PC-9 (cell line): ENCODE measurements at regions not wholly inside any gene's neighbourhood (a gene's known extent, or its start where the extent isn't known, plus 50 kb on each side); places are given as distances from the start of the nearest gene placed in this dataset.

Source experiments
- CTCF ChIP-seq: fragments of 200-600 bp; sonication (generic); conservative IDR thresholded peaks from 2 replicates; pipeline ENCODE4 v1.6.1; 2017; ENCODE audit warnings: mixed run types, antibody characterized with exemption, mild to moderate bottlenecking, moderate library complexity
- EZH2 ChIP-seq: fragments of 200-600 bp; sonication (generic); IDR thresholded peaks from 2 replicates; pipeline ENCODE4 v1.8.0; 2017; ENCODE audit warnings: antibody characterized with exemption, low read depth

- TF ChIP-seq CTCF (no peak), EZH2 (no peak)
Measured at GRCh38 chr7:47678641-47679380, 96.9 kb upstream of the TNS3 start.
